Skeletal muscle cell (primary cell): ENCODE measurements at regions not wholly inside any gene's neighbourhood (a gene's known extent, or its start where the extent isn't known, plus 50 kb on each side); places are given as distances from the start of the nearest gene placed in this dataset.
"Not testable (repeated sequence)": the region's sequence is repeated elsewhere in the genome, so short reads cannot be mapped to it uniquely, and the experiment has no call there.

Experiments used
- DNase-seq: peaks from one replicate; pipeline ENCODE4 v3.0.0-alpha.2; 2010; ENCODE audit warnings: low read depth
- H3K4me3 ChIP-seq: 2 replicates; pipeline ENCODE4 v1.5.1; 2011; ENCODE audit warnings: low read depth, mild to moderate bottlenecking, control low read depth, low read length, moderate library complexity

DNA sequence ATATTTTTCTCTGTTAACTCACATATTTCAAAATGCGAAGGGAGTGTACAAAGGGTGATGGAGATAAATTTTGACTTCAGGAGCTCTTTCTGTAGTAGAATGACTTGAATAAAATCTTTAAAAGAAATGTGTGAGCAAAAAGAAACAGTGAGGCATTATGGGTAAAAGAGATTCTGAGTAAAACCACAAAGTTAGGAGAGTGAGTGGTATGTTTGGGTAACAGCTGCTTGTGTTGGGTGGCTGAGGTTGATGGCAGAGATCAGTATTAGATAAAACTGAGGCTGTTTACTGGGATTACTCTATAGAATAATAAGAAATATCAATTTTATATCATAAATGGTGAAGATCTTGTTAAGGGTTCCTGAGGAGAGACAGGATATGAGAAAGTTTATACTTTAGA lies 434.2 kb upstream of the AMOT start:
- H3K4me3 ChIP-seq = no peak overlapping the region
- no peak for DNase-seq

DNA sequence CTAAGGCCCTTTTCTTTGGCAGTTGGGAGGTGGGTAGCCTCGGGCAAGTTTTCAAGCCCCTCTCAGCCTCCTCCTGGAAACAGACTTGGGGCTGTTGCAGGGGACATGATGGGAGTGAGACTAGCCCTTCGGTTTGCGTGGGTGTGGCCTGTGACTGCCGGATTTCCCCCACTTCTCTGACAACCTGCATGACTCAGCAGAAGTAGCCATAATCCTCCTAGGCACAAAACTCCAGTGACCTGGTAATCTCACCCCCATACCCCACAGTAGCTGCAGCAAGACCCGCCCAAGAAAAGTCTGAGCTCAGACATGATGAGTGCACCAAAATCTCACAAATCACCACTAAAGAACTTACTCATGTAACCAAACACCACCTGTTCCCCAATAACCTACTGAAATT lies 433.7 kb upstream of the AMOT start:
- DNase-seq = no peak
- no peak overlapping the region for H3K4me3 ChIP-seq

GRCh38 chrX:113269203-113269602 lies 428.6 kb upstream of the AMOT start:
- no peak overlapping the region for H3K4me3 ChIP-seq
- no peak for DNase-seq

GRCh38 chrX:113260474-113260873 lies 419.8 kb upstream of the AMOT start:
- no peak overlapping the region for H3K4me3 ChIP-seq
- DNase-seq = no peak

GRCh38 chrX:113222305-113222704 lies 381.7 kb upstream of the AMOT start:
- no peak overlapping the region for H3K4me3 ChIP-seq
- no peak for DNase-seq

DNA sequence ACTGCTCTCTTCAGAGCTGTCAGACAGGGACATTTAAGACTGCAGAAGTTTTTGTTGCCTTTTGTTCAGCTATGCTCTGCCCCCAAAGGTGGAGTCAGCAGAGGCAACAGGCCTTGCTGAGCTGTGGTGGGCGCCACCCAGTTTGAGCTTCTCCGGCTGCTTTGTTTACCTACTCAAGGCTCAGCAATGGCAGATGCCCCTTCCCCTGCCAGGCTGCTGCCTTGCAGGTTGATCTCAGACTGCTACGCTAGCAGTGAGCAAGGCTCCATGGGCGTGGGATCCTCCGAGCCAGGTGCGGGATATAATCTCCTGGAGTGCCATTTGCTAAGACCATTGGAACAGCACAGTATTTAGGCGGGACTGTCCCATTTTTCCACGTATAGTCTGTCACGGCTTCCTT lies 371.4 kb upstream of the AMOT start:
- no peak overlapping the region for H3K4me3 ChIP-seq
- DNase-seq = no peak

- DNase-seq = no peak
- no peak overlapping the region for H3K4me3 ChIP-seq
Observed at GRCh38 chrX:113202601-113203000, 362.0 kb upstream of the AMOT start.

- no peak overlapping the region for H3K4me3 ChIP-seq
- DNase-seq = no peak
Observed at GRCh38 chrX:113195949-113196348, 355.3 kb upstream of the AMOT start.

DNA sequence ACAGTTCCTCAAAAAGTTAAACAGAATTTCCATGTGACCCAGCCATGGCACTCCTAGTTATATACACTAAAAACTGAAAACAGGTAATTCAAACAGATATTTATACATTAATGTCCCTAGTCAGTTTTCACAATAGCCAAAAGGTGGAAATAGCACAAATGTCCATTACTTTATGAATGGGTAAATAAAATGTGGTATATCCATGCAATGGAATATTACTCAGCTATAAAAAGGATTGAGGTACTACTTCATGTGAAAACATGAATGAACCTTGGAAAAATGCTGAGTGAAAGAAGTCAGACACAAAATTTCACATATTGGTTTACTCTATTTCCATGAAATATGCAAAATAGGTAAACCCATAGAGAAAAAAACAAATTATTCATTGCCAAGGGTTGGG lies 351.8 kb upstream of the AMOT start:
- H3K4me3 ChIP-seq = no peak overlapping the region
- no peak for DNase-seq

DNA sequence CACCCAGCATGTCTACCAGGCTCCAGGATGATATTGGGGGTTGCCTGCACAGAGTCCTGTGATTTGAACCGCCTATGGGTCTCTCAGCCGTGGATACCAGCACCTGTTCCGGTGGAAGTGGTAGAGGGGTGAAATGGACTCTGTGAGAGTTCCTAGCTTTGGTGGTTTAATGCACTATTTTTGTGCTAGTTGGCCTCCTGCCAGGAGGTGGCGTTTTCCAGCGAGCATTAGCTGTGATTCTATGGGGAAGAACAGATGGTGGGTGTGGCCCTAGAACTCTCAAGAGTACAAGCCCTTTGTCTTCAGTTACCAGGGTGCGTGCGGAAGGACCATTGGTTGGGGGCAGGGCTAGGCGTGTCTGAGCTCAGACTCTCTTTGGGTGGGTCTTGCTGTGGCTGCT lies 316.9 kb upstream of the AMOT start:
- no peak overlapping the region for H3K4me3 ChIP-seq
- DNase-seq = no peak

GRCh38 chrX:113154315-113154714 lies 313.7 kb upstream of the AMOT start:
- not testable (repeated sequence) for H3K4me3 ChIP-seq

DNA sequence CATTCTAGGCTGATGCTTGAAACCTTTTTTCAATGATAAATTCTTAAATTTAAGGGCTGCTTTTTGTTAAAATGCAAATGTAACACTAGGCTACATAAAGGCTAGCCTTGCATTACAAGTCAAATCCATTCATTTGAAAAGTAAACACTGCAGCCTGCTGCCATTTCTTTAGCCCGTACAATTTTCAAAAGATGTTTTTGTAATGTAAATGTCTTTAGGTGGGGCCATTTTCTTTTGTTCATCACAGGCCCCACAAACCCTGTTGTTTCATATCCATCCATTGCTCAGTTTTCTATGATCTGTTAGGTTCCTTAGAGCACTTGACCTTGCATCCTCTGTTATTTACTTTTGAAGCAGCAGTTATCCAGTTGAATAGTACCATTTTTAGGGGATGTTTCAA lies 296.2 kb upstream of the AMOT start:
- no peak for DNase-seq

More at GRCh38 chrX:113154315-113154714, 313.7 kb upstream of the AMOT start:
- not testable (repeated sequence) for DNase-seq

DNA sequence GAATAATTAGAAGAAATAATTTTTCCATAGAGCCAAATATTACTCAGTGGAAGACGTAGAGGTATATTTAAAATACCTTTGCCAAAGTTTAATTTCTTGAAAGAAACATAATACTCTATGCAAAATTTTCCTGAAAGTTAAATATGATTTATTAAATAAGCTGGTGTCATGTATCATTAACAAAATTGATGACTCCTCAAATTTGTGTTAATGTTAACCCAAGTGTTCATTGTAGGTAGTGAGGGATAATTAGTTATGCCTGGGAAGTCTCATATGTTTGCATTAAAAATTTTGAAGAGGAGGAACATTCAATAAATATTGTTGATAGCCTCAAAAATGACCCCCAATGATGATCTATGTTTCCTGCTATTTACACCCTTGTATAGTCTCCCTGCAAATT lies 292.7 kb upstream of the AMOT start:
- DNase-seq = no peak
- H3K4me3 ChIP-seq = no peak overlapping the region

More for the DNA sequence above, 296.2 kb upstream of the AMOT start:
- H3K4me3 ChIP-seq = no peak overlapping the region

GRCh38 chrX:113124693-113125092 lies 284.1 kb upstream of the AMOT start:
- no peak for DNase-seq
- no peak overlapping the region for H3K4me3 ChIP-seq

DNA sequence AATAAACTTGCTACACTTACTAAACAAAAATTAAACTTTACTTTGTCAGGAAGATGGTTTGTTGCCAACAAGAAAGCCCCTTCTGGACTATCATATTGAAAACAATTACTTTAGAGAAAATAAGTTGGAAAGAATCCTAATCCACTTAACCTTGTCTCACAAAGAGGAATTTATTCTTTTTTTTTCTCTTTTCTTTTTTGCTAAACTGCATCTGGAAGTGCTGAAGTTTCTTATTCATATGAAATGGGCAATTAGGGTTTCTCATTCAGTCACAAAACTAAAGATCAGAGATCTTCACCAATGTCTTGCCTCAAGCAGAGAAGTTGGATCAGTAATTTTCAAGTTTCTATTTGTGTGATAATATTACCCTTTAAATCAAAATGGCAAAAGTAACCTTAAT lies 234.9 kb upstream of the AMOT start:
- no peak overlapping the region for H3K4me3 ChIP-seq
- DNase-seq = no peak

- DNase-seq = no peak
- H3K4me3 ChIP-seq = no peak overlapping the region
Observed at GRCh38 chrX:113059714-113060113, 219.1 kb upstream of the AMOT start.

- H3K4me3 ChIP-seq = no peak overlapping the region
- DNase-seq = no peak
Observed at GRCh38 chrX:113058634-113059033, 218.0 kb upstream of the AMOT start.

GRCh38 chrX:113048896-113049295 lies 208.3 kb upstream of the AMOT start:
- DNase-seq = no peak
- no peak overlapping the region for H3K4me3 ChIP-seq

DNA sequence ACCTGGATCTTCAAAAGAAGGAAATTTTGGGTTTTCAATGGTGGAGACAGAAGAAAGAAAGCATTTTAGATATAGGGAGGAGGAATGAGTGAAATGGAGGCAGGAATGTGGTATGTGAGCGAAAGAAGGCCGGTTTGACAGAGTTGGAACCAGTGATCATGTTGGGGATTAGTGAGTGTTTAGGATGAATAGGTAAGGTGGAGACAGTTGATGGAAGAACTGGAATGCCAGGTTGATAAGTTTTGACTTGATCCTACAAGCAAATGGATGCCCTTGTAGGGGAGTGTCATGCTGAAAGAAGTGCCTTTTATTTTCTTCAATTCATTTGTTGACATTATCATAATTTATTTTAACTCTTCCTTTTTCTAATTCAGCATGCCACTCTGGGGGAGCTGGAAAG lies 207.8 kb upstream of the AMOT start:
- no peak for DNase-seq

DNA sequence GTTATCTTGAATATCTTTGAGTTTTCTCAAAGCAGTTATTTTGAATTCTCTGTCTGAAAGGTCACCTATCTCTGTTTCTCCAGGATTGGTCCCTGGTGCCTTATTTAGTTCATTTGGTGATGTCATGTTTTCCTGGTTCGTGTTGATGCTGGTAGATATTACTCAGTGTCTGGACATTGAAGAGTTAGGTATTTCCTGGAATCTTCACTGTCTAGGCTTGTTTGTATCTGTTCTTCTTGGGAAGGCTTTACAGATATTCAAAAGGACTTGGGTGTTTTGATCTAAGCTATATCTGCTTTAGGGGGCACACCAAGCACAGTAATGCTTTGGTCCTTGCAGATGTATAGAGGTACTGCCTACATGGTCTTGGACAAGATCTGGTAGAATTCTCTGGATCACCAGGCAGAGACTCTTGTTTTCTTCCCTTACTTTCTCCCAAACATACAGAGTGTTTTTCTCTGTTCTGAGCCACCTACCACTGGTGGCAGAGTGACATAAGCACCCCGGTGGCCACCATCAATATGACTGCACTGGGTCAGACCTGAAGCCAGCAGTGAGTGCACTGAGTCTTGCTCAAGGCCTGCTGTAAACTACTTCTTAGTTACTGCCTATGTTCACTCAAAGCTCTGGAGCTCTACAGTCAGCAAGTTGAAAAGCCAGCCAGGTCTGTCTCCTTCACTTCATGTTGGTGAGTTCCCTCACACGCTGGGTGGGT lies 193.5 kb upstream of the AMOT start:
- H3K4me3 ChIP-seq = no peak overlapping the region
- DNase-seq = no peak

More for the DNA sequence above, 207.8 kb upstream of the AMOT start:
- H3K4me3 ChIP-seq = no peak overlapping the region

DNA sequence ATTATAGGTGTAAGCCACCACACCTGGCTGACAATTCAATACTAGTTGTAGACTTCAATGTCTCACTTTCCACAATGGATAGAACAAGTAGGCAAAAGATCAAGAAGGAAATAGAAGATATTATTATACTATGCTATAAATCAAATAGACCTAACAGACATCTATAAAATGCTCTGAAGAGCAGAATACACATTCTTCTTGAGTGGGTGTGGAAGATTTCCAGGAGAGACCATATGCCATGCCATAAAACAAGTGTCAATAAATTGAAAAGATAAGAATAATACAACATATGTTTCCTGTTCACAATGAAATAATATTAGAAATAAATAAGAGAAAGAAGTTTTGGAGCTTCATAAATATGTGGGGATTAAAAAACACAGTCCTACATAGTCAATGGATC lies 179.3 kb upstream of the AMOT start:
- no peak overlapping the region for H3K4me3 ChIP-seq
- no peak for DNase-seq

- no peak overlapping the region for H3K4me3 ChIP-seq
- DNase-seq = no peak
Observed at GRCh38 chrX:113009837-113010236, 169.2 kb upstream of the AMOT start.
